ENCODE measurements at regions not wholly inside any gene's neighbourhood (a gene's known extent, or its start where the extent isn't known, plus 50 kb on each side); places are given as distances from the start of the nearest gene placed in this dataset.

DNA sequence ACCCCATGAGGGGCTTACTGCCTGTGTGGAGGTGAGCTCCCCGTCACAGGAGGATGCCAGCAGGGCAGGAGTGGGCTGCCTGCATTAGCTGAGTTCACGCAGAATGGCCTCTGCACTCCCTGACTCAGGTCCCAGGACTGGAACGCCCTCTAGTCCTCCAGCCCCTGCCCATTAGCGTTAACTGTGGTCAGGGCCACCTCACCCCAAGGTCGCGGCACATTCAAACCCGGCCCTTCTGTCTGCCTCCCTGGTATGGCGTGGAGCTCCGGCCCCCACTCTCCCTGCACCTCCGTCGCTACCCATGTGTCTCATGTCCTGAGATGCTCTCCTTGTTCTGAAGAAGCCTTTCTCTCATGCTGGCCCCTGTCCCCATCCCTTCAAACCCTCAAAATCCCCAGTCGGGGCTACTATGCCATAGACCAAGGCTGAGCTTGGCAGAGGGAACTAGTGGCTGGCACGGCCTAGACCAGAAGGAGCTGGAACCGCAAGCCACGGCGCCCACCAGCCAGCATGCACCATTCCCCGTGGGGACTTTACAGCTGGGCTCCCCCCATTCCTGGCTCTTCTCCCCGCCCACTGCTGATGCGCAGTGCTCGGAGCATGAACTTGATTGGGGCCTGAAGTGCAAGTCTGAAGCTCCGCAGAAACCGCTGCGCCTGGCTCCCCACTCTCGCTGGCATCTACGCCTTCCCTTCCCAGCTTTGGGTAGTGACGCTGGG lies 79.5 kb upstream of the RTL6 start:
- TF ChIP-seq POLR2A (IDR thresholded peaks at IDR 0.05), result no peak
- TF ChIP-seq, protein P1, sequence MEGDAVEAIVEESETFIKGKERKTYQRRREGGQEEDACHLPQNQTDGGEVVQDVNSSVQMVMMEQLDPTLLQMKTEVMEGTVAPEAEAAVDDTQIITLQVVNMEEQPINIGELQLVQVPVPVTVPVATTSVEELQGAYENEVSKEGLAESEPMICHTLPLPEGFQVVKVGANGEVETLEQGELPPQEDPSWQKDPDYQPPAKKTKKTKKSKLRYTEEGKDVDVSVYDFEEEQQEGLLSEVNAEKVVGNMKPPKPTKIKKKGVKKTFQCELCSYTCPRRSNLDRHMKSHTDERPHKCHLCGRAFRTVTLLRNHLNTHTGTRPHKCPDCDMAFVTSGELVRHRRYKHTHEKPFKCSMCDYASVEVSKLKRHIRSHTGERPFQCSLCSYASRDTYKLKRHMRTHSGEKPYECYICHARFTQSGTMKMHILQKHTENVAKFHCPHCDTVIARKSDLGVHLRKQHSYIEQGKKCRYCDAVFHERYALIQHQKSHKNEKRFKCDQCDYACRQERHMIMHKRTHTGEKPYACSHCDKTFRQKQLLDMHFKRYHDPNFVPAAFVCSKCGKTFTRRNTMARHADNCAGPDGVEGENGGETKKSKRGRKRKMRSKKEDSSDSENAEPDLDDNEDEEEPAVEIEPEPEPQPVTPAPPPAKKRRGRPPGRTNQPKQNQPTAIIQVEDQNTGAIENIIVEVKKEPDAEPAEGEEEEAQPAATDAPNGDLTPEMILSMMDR (IDR thresholded peaks at IDR 0.05), result no peak
